ENCODE measurements at regions not wholly inside any gene's neighbourhood (a gene's known extent, or its start where the extent isn't known, plus 50 kb on each side); places are given as distances from the start of the nearest gene placed in this dataset.

DNA sequence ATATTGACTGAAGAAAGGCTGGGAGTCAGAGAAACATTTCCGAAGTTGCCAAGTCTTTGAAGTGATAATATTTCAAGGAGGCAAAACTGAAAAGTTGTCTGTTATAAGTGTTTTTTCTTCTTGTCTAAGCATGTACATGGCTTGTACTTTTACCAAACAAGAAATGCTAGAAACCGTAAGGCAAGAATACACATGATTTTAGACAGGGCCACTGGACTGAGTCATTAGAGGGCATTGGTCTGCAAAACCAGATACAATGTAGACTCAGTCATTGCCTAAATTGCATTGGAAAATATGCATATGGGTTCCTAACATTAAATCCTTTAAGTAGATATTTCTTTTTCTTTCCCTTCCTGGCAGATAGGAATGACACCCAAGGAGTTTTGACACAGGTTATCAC is 284.9 kb upstream of the PUDP start:
- no peak for DNase-seq
- H3K36me3 ChIP-seq, result no peaks in the 10 kb centered on the region
- H3K4me3 ChIP-seq, result no peak overlapping the region
- H3K9me3 ChIP-seq (replicated peaks), result no peaks in the 10 kb centered on the region
- no peaks in the 10 kb centered on the region for H3K27me3 ChIP-seq
- H3K27ac ChIP-seq, result no peak overlapping the region
- peaks cover 16% of the 10 kb centered on the region for H3K4me1 ChIP-seq

DNA sequence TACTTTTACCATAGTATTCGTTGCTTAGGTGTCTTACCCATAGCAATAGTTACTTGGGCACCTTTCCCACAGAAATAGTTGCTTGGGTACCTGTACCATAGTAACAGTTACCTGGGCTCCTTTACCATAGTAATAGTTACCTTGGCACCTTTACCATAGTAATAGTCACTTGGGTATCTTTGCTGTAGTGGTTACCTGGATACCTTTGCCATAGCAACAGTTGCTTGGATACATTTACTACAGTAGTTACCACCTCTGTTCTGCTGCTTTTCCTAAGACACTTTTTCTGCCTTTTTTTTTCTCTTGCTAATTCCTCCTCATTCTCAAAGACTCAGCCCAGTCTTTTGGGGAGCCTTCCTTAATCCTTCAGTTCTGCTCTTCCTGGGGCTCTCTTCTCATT is 272.8 kb upstream of the PUDP start:
- Histone ChIP-seq H3K27me3 (no peaks in the 10 kb centered on the region), H3K4me1 (no peaks in the 10 kb centered on the region)

DNA sequence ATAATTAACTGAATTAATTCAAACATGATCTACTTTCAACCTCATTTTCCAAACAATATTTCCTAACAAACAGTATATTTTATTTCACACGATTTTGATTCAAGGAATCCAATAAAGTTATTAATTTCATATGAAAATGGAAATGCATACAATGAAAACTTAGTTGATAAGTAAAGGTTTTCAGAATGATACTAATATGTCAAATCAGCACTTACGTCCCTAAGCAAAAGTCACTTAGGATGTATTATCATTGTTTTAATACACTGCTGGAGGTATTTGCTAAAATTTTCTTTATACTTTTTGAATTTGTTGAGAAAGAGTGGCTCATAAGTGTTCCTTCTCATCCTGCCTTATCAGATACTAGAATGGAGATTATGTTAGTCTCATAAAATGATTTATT is 266.8 kb upstream of the PUDP start:
- Histone ChIP-seq H3K4me3 (no peak overlapping the region), H3K36me3 (no peaks in the 10 kb centered on the region), H3K4me1 (no peaks in the 10 kb centered on the region), H3K27ac (no peak overlapping the region), H3K9me3 (replicated peaks) (no peaks in the 10 kb centered on the region), H3K27me3 (no peaks in the 10 kb centered on the region)
- DNase-seq, result no peak

More for the DNA sequence above, 272.8 kb upstream of the PUDP start:
- H3K27ac ChIP-seq, result no peak overlapping the region
- no peaks in the 10 kb centered on the region for H3K9me3 ChIP-seq (replicated peaks)
- H3K36me3 ChIP-seq, result no peaks in the 10 kb centered on the region
- no peak overlapping the region for H3K4me3 ChIP-seq
- no peak for DNase-seq

GRCh38 chrX:7412840-7413239 is 264.9 kb upstream of the PUDP start:
- H3K27me3 ChIP-seq, result no peaks in the 10 kb centered on the region
- no peak for DNase-seq
- no peaks in the 10 kb centered on the region for H3K36me3 ChIP-seq
- no peaks in the 10 kb centered on the region for H3K4me1 ChIP-seq
- H3K4me3 ChIP-seq, result no peak overlapping the region
- H3K9me3 ChIP-seq (replicated peaks), result no peaks in the 10 kb centered on the region
- H3K27ac ChIP-seq, result no peak overlapping the region

GRCh38 chrX:7409866-7410265 is 261.9 kb upstream of the PUDP start:
- DNase-seq, result no peak
- H3K27ac ChIP-seq, result no peak overlapping the region
- no peak overlapping the region for H3K4me3 ChIP-seq
- H3K27me3 ChIP-seq, result no peaks in the 10 kb centered on the region
- H3K9me3 ChIP-seq (replicated peaks), result no peaks in the 10 kb centered on the region
- no peaks in the 10 kb centered on the region for H3K4me1 ChIP-seq
- H3K36me3 ChIP-seq, result no peaks in the 10 kb centered on the region

GRCh38 chrX:7399373-7399772 is 251.4 kb upstream of the PUDP start:
- H3K4me3 ChIP-seq, result no peak overlapping the region
- no peaks in the 10 kb centered on the region for H3K36me3 ChIP-seq
- no peaks in the 10 kb centered on the region for H3K9me3 ChIP-seq (replicated peaks)
- H3K27ac ChIP-seq, result no peak overlapping the region
- no peaks in the 10 kb centered on the region for H3K27me3 ChIP-seq
- no peaks in the 10 kb centered on the region for H3K4me1 ChIP-seq
- DNase-seq, result no peak

DNA sequence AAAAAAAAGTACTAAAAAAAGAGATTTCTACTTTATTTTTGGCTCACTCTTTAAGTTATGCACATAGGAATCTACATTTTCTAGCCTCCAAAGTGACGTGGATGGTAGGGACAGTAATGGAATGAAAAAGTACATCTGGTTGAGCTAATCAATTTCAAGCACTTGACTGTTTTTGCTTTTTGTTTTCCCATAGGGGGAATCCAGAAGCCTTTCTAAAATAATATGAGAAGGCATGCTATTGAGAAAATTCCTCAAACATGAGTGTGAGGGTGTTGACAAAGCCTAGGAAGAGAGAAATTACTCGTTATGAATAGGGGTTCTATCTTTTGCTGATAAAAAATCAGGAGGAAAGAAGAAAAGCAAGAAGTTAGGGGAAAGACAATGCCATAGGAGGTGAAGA is 242.5 kb upstream of the PUDP start:
- Histone ChIP-seq H3K27me3 (no peaks in the 10 kb centered on the region), H3K27ac (no peak overlapping the region), H3K4me3 (no peak overlapping the region), H3K36me3 (no peaks in the 10 kb centered on the region), H3K4me1 (no peaks in the 10 kb centered on the region), H3K9me3 (replicated peaks) (no peaks in the 10 kb centered on the region)
- DNase-seq, result no peak

GRCh38 chrX:7389576-7389975 is 241.6 kb upstream of the PUDP start:
- Histone ChIP-seq H3K27me3 (no peaks in the 10 kb centered on the region), H3K36me3 (no peaks in the 10 kb centered on the region), H3K4me1 (no peaks in the 10 kb centered on the region), H3K4me3 (no peak overlapping the region), H3K27ac (no peak overlapping the region), H3K9me3 (replicated peaks) (no peaks in the 10 kb centered on the region)
- DNase-seq, result no peak

GRCh38 chrX:7385131-7385530 is 237.2 kb upstream of the PUDP start:
- no peak overlapping the region for H3K4me3 ChIP-seq
- no peak overlapping the region for H3K27ac ChIP-seq
- H3K9me3 ChIP-seq (replicated peaks), result no peaks in the 10 kb centered on the region
- no peaks in the 10 kb centered on the region for H3K27me3 ChIP-seq
- no peaks in the 10 kb centered on the region for H3K4me1 ChIP-seq
- H3K36me3 ChIP-seq, result no peaks in the 10 kb centered on the region
- no peak for DNase-seq

- Histone ChIP-seq H3K27me3 (no peaks in the 10 kb centered on the region), H3K4me1 (no peaks in the 10 kb centered on the region), H3K9me3 (replicated peaks) (no peaks in the 10 kb centered on the region), H3K27ac (no peak overlapping the region), H3K4me3 (no peak overlapping the region), H3K36me3 (no peaks in the 10 kb centered on the region)
- DNase-seq, result no peak
Observed at GRCh38 chrX:7378406-7378805, 230.5 kb upstream of the PUDP start.

DNA sequence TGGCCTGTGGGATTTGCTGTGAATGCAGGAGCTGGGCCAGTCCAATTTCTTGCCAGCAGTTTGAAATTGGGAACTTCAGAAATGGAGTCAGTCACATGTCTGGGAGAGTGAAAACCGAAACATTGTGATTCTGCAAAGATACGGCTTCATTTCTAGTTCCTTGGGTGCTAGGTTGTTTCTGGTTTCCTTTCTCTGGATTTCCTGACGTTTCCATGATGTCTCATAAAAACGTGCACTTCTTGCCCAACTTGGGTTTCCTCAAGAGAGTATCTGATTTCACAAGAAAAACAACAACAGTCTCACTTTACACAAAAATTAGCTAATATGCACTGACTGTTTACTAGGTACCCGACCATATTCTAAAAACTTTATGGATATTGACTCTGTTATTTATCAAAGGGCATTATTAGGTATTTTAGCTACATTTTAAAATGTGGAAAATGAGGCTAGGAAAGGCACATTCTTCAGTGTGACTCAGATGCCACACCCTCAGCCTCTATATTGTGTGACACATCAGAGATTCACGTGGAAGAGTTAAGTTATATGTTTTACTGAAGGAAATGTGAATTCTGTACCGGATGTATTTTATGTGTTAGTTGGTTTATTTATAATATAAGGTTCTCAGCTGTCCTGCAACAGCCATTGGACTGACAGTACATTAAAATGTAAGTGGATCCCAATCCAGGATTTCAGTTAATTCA is 225.0 kb upstream of the PUDP start:
- no peaks in the 10 kb centered on the region for H3K36me3 ChIP-seq
- no peaks in the 10 kb centered on the region for H3K27me3 ChIP-seq
- no peaks in the 10 kb centered on the region for H3K4me1 ChIP-seq
- H3K4me3 ChIP-seq, result no peak overlapping the region
- no peak overlapping the region for H3K27ac ChIP-seq
- H3K9me3 ChIP-seq (replicated peaks), result no peaks in the 10 kb centered on the region
- DNase-seq, result no peak

- no peak for DNase-seq
- Histone ChIP-seq H3K27ac (no peak overlapping the region), H3K36me3 (no peaks in the 10 kb centered on the region), H3K27me3 (no peaks in the 10 kb centered on the region), H3K9me3 (replicated peaks) (no peaks in the 10 kb centered on the region), H3K4me3 (no peak overlapping the region), H3K4me1 (no peaks in the 10 kb centered on the region)
Observed at GRCh38 chrX:7362111-7362510, 214.2 kb upstream of the PUDP start.

GRCh38 chrX:7351926-7352325 is 204.0 kb upstream of the PUDP start:
- Histone ChIP-seq H3K4me1 (no peaks in the 10 kb centered on the region), H3K27me3 (no peaks in the 10 kb centered on the region), H3K4me3 (no peak overlapping the region), H3K27ac (no peak overlapping the region), H3K36me3 (no peaks in the 10 kb centered on the region), H3K9me3 (replicated peaks) (no peaks in the 10 kb centered on the region)
- no peak for DNase-seq

GRCh38 chrX:7347465-7347864 is 199.5 kb upstream of the PUDP start:
- DNase-seq, result no peak
- Histone ChIP-seq H3K4me1 (no peaks in the 10 kb centered on the region), H3K27me3 (no peaks in the 10 kb centered on the region), H3K4me3 (no peak overlapping the region), H3K27ac (no peak overlapping the region), H3K36me3 (no peaks in the 10 kb centered on the region), H3K9me3 (replicated peaks) (no peaks in the 10 kb centered on the region)

GRCh38 chrX:7346021-7346420 is 198.1 kb upstream of the PUDP start:
- H3K4me1 ChIP-seq, result no peaks in the 10 kb centered on the region
- no peak overlapping the region for H3K4me3 ChIP-seq
- no peaks in the 10 kb centered on the region for H3K36me3 ChIP-seq
- no peak for DNase-seq
- H3K27me3 ChIP-seq, result no peaks in the 10 kb centered on the region
- no peak overlapping the region for H3K27ac ChIP-seq
- H3K9me3 ChIP-seq (replicated peaks), result no peaks in the 10 kb centered on the region

DNA sequence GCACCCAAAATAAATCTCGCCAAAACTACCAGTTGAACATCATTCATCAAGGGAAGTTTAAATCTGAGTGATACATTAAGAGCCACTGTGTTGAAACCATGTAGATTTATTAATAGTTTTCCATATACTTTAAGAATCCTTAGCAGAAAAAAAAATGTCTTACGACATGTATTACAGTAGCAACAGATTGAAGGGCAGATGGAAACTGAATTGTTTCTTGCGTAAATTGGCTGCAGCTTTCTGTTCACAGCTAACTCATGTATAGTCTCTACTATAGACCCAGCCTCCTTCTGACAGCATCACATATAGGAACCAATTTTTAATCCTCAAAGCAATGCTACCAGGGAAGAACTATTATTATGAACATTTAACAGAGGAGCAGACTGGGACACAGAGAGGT is 195.2 kb upstream of the PUDP start:
- Histone ChIP-seq H3K27ac (no peak overlapping the region), H3K36me3 (no peaks in the 10 kb centered on the region), H3K4me3 (no peak overlapping the region), H3K4me1 (no peaks in the 10 kb centered on the region), H3K27me3 (no peaks in the 10 kb centered on the region), H3K9me3 (replicated peaks) (no peaks in the 10 kb centered on the region)
- no peak for DNase-seq

Data from SJCRH30 (cell line).